NT2/D1 (cell line): ENCODE measurements at regions not wholly inside any gene's neighbourhood (a gene's known extent, or its start where the extent isn't known, plus 50 kb on each side); places are given as distances from the start of the nearest gene placed in this dataset.

Experiments used
- SUZ12 ChIP-seq: IDR thresholded peaks from 2 replicates; pipeline ENCODE4 v1.6.1; 2011; ENCODE audit not compliant: insufficient read length, insufficient read depth; ENCODE audit errors: extremely low read depth
- ZNF274 ChIP-seq: IDR thresholded peaks from 2 replicates; pipeline ENCODE4 v1.6.1; 2011; ENCODE audit warnings: mild to moderate bottlenecking, low read depth, low read length

DNA sequence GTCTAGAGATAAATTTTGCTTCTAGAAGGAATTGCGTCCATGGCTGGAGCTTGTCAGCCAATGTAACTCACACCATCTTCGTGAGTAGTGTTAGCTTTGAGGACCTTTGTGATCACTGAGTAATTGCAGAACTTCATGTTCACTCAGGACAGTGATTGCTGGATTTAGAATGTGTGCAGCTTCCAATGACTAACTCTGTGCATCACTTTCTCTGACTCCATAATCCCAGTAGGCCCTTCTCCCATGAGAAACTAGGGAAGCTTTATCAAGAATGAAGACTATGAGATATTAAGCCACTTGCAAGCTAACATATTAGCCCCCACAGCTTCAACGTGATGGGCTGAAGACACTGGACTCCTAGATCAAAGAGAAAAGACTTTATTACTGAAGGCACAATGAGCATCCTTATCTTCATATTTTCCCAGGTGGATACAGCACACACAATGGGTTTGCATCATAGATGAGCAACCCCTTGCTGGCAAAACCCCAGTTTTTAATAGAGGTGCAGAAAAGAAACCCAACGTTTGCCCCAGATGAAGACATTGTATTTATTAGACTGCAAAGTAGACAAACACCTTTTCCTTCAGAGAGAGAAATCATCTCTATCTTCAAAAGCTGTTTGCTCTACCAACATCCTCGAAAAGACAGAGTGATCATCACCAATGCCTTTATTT is 561.0 kb downstream of the LTN1 start:
- no peak for TF ChIP-seq ZNF274
- TF ChIP-seq SUZ12, result no peak
